HL-60 (cell line): ENCODE measurements at regions not wholly inside any gene's neighbourhood (a gene's known extent, or its start where the extent isn't known, plus 50 kb on each side); places are given as distances from the start of the nearest gene placed in this dataset.

Experiments
- DNase-seq, 2 experiments: peaks; one replicate each; pipeline ENCODE4 v3.0.0-alpha.2; 2010 to 2020; ENCODE audit warnings: low read depth in 1 of 2, low spot score in 1 of 2
- H3K27ac ChIP-seq: fragments of 250-450 bp; sonication (Bioruptor Pico); replicated peaks from 2 replicates; pipeline ENCODE4 v1.5.1; 2020; ENCODE audit warnings: mild to moderate bottlenecking, moderate library complexity
- H3K27me3 ChIP-seq: fragments of 250-450 bp; sonication (Bioruptor Pico); 2 replicates; pipeline ENCODE4 v1.5.1; 2021; ENCODE audit warnings: mild to moderate bottlenecking, moderate library complexity; ENCODE audit not compliant: insufficient read depth, poor library complexity, severe bottlenecking
- H3K4me3 ChIP-seq: replicated peaks from 2 replicates; pipeline ENCODE4 v1.5.1; 2011; ENCODE audit warnings: mild to moderate bottlenecking, control low read depth, low read length; ENCODE audit not compliant: insufficient read depth
- CTCF ChIP-seq: IDR thresholded peaks from one replicate; pipeline ENCODE4 v1.5.1; 2011; ENCODE audit warnings: low read length, control low read depth, inconsistent platforms; ENCODE audit not compliant: insufficient read depth
- GABPA ChIP-seq: IDR thresholded peaks from 2 replicates; pipeline ENCODE4 v1.6.1; 2012; ENCODE audit warnings: low read depth
- POLR2AphosphoS5 ChIP-seq: IDR thresholded peaks from 2 replicates; pipeline ENCODE4 v1.6.1; 2012; ENCODE audit warnings: low read depth
- REST ChIP-seq: IDR thresholded peaks from 2 replicates; pipeline ENCODE4 v1.6.1; 2012; ENCODE audit warnings: low read depth; ENCODE audit not compliant: insufficient replicate concordance
- SPI1 ChIP-seq: IDR thresholded peaks from 2 replicates; pipeline ENCODE4 v1.6.1; 2012; ENCODE audit warnings: low read depth, mild to moderate bottlenecking, borderline replicate concordance

- Histone ChIP-seq H3K27ac (no peak overlapping the region), H3K27me3 (no peaks in the 10 kb centered on the region), H3K4me3 (no peak overlapping the region)
- no peak for DNase-seq
- TF ChIP-seq GABPA (no peak), CTCF (no peak), SPI1 (no peak), POLR2AphosphoS5 (no peak), REST (no peak)
Observed at GRCh38 chr13:86090181-86090580, 291.0 kb upstream of the SLITRK6 start.

- no peak overlapping the region for H3K27ac ChIP-seq
- no peak for DNase-seq
- no peak overlapping the region for H3K4me3 ChIP-seq
- H3K27me3 ChIP-seq = no peaks in the 10 kb centered on the region
- TF ChIP-seq CTCF (no peak), REST (no peak), GABPA (no peak), POLR2AphosphoS5 (no peak), SPI1 (no peak)
Observed at GRCh38 chr13:86087244-86087643, 288.0 kb upstream of the SLITRK6 start.

- DNase-seq = no peak
- H3K27ac ChIP-seq = no peak overlapping the region
- TF ChIP-seq CTCF (no peak), REST (no peak), POLR2AphosphoS5 (no peak)
- H3K4me3 ChIP-seq = no peak overlapping the region
- no peaks in the 10 kb centered on the region for H3K27me3 ChIP-seq
Observed at GRCh38 chr13:86085890-86086289, 286.7 kb upstream of the SLITRK6 start.
